CD4-positive, alpha-beta T cell treated with Interleukin-4 for 1 hour (primary cell): ENCODE measurements at regions not wholly inside any gene's neighbourhood (a gene's known extent, or its start where the extent isn't known, plus 50 kb on each side); places are given as distances from the start of the nearest gene placed in this dataset.
"Not testable (repeated sequence)": the region's sequence is repeated elsewhere in the genome, so short reads cannot be mapped to it uniquely, and the experiment has no call there.

Experiments used
- DNase-seq, 2 donors: peaks; one replicate each; pipeline ENCODE4 v3.0.0-alpha.2; 2020 to 2022

GRCh38 chr14:71764701-71765382, 167.4 kb upstream of the RGS6 start:
- no peak for DNase-seq

- no peak for DNase-seq
Measured at GRCh38 chr14:71765505-71765904, 166.7 kb upstream of the RGS6 start.

GRCh38 chr14:71770431-71770830, 161.8 kb upstream of the RGS6 start:
- DNase-seq: no peak

- not testable (repeated sequence) for DNase-seq
Measured at GRCh38 chr14:71771421-71771820, 160.8 kb upstream of the RGS6 start.

- DNase-seq: not testable (repeated sequence)
Measured at GRCh38 chr14:71771996-71772395, 160.2 kb upstream of the RGS6 start.

- DNase-seq: no peak
Measured at GRCh38 chr14:71773898-71774481, 158.2 kb upstream of the RGS6 start.

GRCh38 chr14:71776471-71777360, 155.5 kb upstream of the RGS6 start:
- no peak for DNase-seq

- DNase-seq: no peak
Measured at GRCh38 chr14:71780075-71780474, 152.2 kb upstream of the RGS6 start.

- DNase-seq: no peak
Measured at GRCh38 chr14:71780822-71781221, 151.4 kb upstream of the RGS6 start.

GRCh38 chr14:71783088-71783487, 149.1 kb upstream of the RGS6 start:
- DNase-seq: no peak

- DNase-seq: no peak
Measured at GRCh38 chr14:71783786-71784185, 148.4 kb upstream of the RGS6 start.

- no peak for DNase-seq
Measured at GRCh38 chr14:71789005-71789404, 143.2 kb upstream of the RGS6 start.

GRCh38 chr14:71799841-71800240, 132.4 kb upstream of the RGS6 start:
- no peak for DNase-seq

- no peak for DNase-seq
Measured at GRCh38 chr14:71800878-71801277, 131.4 kb upstream of the RGS6 start.

GRCh38 chr14:71803539-71804260, 128.5 kb upstream of the RGS6 start:
- DNase-seq: no peak

- DNase-seq: no peak
Measured at GRCh38 chr14:71804992-71805391, 127.2 kb upstream of the RGS6 start.

- DNase-seq: not testable (repeated sequence)
Measured at GRCh38 chr14:71807049-71807448, 125.2 kb upstream of the RGS6 start.

GRCh38 chr14:71810800-71811199, 121.4 kb upstream of the RGS6 start:
- DNase-seq: not testable (repeated sequence)

GRCh38 chr14:71812693-71813092, 119.5 kb upstream of the RGS6 start:
- no peak for DNase-seq

GRCh38 chr14:71815110-71815509, 117.1 kb upstream of the RGS6 start:
- DNase-seq: no peak

GRCh38 chr14:71824816-71825215, 107.4 kb upstream of the RGS6 start:
- no peak for DNase-seq

GRCh38 chr14:71833476-71833875, 98.8 kb upstream of the RGS6 start:
- DNase-seq: no peak
